Left lung (tissue), 4 donors: ENCODE measurements at regions not wholly inside any gene's neighbourhood (a gene's known extent, or its start where the extent isn't known, plus 50 kb on each side); places are given as distances from the start of the nearest gene placed in this dataset.
"Not testable (repeated sequence)": the region's sequence is repeated elsewhere in the genome, so short reads cannot be mapped to it uniquely, and the experiment has no call there.

Experiments
- ATAC-seq: fragments of 200-7000 bp; cut with Tn5 transposase; one replicate; pipeline ENCODE4 v1.9.1; 2020; ENCODE audit warnings: moderate library complexity
- DNase-seq, 4 donors: peaks; one replicate each; pipeline ENCODE4 v3.0.0-alpha.2; 2013 to 2020
- H3K27ac ChIP-seq, 2 donors: fragments of 200-600 bp; sonication (generic) in 1 of 2; one replicate each; pipeline versions ENCODE4 v1.5.0 to v1.8.0; 2020 to 2021
- H3K27me3 ChIP-seq, 2 donors: fragments of 200-600 bp; sonication (generic) in 1 of 2; one replicate each; pipeline versions ENCODE4 v1.5.0 to v1.8.0; 2020 to 2021
- H3K36me3 ChIP-seq, 2 donors: fragments of 200-600 bp; sonication (generic) in 1 of 2; one replicate each; pipeline versions ENCODE4 v1.5.0 to v1.8.0; 2020 to 2021
- H3K4me1 ChIP-seq, 2 donors: fragments of 200-600 bp; one replicate each; pipeline ENCODE4 v1.8.0; 2021
- H3K4me3 ChIP-seq, 2 donors: fragments of 200-600 bp; sonication (generic) in 1 of 2; one replicate each; pipeline versions ENCODE4 v1.5.0 to v1.8.0; 2020 to 2021; ENCODE audit warnings: mild to moderate bottlenecking in 1 of 2
- H3K9me3 ChIP-seq, 2 donors: fragments of 200-600 bp; sonication (generic) in 1 of 2; one replicate each; pipeline versions ENCODE4 v1.5.0 to v1.8.0; 2020 to 2021
- intact Hi-C, 2 donors: fragments of 100-400 bp; cut with DNase I; formaldehyde crosslinking; loops; one replicate each; pipeline versions ENCODE4 v1.11.2 to v1.14.2; 2022
- TF ChIP-seq, protein P1 (sequence below), 2 donors: fragments of 200-600 bp; sonication (generic) in 1 of 2; IDR thresholded peaks; one replicate each; pipeline versions ENCODE4 v1.5.0 to v1.8.0; 2021; ENCODE audit warnings: antibody characterized with exemption in 2 of 2
- donor health status: DM: no; HTN: yes; CAD: no.
- donor health status: DM: no; HTN: no; CAD: no.

DNA sequence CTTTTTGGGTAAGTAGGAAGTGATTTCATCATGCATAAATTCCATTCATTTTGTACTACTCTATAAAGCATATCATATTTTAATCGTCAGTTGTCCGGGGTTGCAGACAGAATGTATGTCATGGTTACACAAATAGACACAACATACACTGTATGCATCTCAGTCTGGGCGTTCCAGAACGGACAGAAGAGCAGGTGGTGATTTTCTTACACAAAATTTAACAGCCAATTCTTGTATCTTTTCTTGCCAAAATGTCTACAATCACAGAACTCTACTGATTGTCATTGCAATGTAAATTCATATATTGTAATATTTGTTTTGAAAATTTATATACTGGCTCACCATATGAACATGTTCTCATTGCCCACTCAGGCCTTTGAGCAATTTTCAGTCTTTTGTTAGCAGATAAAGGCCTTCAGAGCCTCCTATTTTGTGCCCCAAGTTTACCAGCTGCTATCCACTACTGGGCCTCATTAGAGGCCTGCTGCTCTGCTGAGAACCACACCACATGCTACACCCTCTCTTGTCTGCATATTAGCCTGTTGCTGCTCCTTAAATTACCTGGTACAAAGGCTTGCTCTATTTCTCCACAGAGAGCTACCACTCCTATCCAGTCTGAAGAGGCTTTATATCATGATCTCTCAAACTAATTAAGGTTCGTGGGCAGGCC lies 61.5 kb downstream of the PRDM13 start:
- intact Hi-C loops, result no loop called here
- H3K27me3 ChIP-seq, result no peaks in the 10 kb centered on the region
- no peak overlapping the region for H3K27ac ChIP-seq
- no peaks in the 10 kb centered on the region for H3K4me1 ChIP-seq
- H3K9me3 ChIP-seq, result no peaks in the 10 kb centered on the region
- TF ChIP-seq, protein P1, sequence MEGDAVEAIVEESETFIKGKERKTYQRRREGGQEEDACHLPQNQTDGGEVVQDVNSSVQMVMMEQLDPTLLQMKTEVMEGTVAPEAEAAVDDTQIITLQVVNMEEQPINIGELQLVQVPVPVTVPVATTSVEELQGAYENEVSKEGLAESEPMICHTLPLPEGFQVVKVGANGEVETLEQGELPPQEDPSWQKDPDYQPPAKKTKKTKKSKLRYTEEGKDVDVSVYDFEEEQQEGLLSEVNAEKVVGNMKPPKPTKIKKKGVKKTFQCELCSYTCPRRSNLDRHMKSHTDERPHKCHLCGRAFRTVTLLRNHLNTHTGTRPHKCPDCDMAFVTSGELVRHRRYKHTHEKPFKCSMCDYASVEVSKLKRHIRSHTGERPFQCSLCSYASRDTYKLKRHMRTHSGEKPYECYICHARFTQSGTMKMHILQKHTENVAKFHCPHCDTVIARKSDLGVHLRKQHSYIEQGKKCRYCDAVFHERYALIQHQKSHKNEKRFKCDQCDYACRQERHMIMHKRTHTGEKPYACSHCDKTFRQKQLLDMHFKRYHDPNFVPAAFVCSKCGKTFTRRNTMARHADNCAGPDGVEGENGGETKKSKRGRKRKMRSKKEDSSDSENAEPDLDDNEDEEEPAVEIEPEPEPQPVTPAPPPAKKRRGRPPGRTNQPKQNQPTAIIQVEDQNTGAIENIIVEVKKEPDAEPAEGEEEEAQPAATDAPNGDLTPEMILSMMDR (IDR thresholded peaks at IDR 0.05), result no peak
- no peak for ATAC-seq
- no peaks in the 10 kb centered on the region for H3K36me3 ChIP-seq
- DNase-seq, result no peak
- H3K4me3 ChIP-seq, result no peak overlapping the region

DNA sequence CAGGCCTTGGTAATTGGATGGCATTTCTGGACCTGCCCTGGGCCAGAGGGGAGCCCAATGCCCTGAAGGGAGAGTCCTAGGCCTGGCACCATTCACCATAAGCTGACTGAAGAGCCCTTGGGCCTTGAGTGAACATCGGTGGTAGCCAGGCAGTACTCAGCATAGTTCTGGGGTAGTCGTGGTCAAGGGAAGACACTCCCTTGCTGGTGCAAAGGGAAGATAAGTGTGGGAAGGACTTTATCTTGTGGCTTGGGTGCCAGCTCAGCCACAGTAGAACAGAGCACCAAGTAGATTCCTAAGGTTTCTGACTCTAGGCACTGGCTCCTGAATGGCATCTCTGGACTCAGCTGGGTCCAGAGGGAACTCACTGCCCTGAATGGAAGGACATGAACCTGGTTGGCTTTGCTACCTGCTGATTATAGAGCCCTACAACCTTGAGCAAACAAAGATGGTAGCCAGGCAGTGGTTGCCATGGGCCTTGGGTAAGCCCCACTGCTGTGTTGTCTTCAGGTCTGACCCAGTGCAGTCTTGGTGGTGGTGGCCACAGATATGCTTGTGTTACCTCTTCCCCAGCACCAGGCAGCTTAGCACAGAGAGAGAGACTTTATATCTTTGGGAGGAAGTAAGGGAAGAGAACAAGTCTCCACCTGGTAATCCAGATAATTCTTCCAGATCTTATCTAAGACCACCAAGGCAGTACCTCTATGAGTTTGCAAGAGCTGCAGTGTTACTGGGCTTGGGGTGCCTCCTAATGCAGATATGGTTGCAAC lies 83.5 kb downstream of the PRDM13 start:
- Histone ChIP-seq H3K4me1 (no peaks in the 10 kb centered on the region), H3K27me3 (no peaks in the 10 kb centered on the region), H3K27ac (no peak overlapping the region), H3K36me3 (no peaks in the 10 kb centered on the region), H3K9me3 (no peaks in the 10 kb centered on the region), H3K4me3 (no peak overlapping the region)
- ATAC-seq (no peak), DNase-seq (no peak)
- intact Hi-C loops, result no loop called here
- TF ChIP-seq, protein P1 (IDR thresholded peaks at IDR 0.05), result no peak

DNA sequence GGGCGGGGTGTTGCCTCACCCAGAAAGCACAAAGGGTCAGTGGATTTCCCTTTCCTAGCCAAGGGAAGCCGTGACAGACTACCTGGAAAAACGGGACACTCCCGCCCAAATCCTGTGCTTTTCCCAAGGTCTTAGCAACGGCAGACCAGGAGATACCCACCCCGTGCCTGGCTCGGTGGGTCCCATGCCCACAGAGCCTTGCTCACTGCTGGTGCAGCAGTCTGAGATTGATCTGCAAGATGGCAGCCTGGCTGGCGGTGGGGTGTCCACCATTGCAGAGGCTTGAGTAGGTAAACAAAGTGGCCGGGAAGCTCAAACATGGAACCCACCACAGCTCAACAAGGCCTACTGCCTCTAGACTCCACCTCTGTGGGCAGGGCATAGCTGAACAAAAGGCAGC lies 95.7 kb downstream of the PRDM13 start:
- H3K9me3 ChIP-seq, H3K4me1 ChIP-seq, DNase-seq, H3K27ac ChIP-seq, H3K4me3 ChIP-seq, H3K27me3 ChIP-seq, H3K36me3 ChIP-seq, ATAC-seq, intact Hi-C loops: not testable (repeated sequence)

DNA sequence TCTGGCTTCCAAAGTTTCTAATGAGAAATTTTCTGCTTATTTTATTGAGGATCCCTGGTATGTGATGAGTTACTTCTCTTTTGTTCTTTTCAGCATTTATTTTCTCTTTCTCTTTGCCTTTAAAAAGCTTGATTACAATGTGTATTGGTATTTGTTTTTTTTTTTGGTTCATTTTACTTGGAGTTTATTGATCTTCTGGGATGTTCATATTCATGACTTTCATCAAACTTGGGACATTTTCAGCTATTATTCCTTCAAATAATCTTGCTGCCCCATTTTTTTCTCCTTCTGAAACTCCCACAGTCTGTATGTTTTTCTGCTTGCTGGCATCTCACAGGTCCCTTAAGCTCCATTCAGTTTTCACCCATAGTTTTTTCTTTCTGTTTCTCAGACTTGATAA lies 102.4 kb downstream of the PRDM13 start:
- H3K9me3 ChIP-seq, result no peaks in the 10 kb centered on the region
- TF ChIP-seq, protein P1 (IDR thresholded peaks at IDR 0.05), result no peak
- DNase-seq (no peak), ATAC-seq (no peak)
- H3K4me1 ChIP-seq, result no peaks in the 10 kb centered on the region
- intact Hi-C loops, result no loop called here
- H3K36me3 ChIP-seq, result no peaks in the 10 kb centered on the region
- H3K27me3 ChIP-seq, result no peaks in the 10 kb centered on the region
- no peak overlapping the region for H3K4me3 ChIP-seq
- no peak overlapping the region for H3K27ac ChIP-seq

DNA sequence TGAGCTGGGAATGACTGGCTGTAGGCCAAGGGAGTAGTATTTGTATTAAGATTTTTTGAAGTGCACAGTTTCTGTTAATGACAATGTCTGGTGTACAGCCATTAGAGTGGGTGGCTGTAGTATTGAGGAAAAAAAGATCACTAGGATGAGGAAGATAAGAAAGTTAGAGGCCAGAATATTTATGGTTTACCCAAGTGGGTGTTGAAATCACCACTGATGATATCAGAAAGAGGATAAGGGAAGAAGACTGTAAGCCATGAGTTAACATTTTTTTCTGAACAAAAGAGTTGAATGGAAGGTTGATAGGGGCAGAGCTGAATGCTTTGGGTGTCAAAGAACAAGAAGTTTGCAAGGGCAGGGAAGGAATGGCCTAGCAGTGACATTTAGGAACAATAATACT lies 104.7 kb downstream of the PRDM13 start:
- no peaks in the 10 kb centered on the region for H3K36me3 ChIP-seq
- H3K9me3 ChIP-seq, result no peaks in the 10 kb centered on the region
- no peaks in the 10 kb centered on the region for H3K27me3 ChIP-seq
- H3K4me1 ChIP-seq, result no peaks in the 10 kb centered on the region
- no peak for DNase-seq
- intact Hi-C loops, result no loop called here
- no peak overlapping the region for H3K27ac ChIP-seq
- TF ChIP-seq, protein P1 (IDR thresholded peaks at IDR 0.05), result no peak
- ATAC-seq, result no peak
- no peak overlapping the region for H3K4me3 ChIP-seq
